Stomach (tissue), 8 donors: ENCODE measurements at regions not wholly inside any gene's neighbourhood (a gene's known extent, or its start where the extent isn't known, plus 50 kb on each side); places are given as distances from the start of the nearest gene placed in this dataset.

ENCODE experiments used
- DNase-seq, 2 donors: peaks; one replicate each; pipeline versions ENCODE4 v3.0.0 to v3.0.0-alpha.2; 2013 to 2019
- H3K27ac ChIP-seq, 5 donors: fragments of 200-600 bp in 4 of 5; sonication (generic) in 4 of 5; one replicate each; pipeline ENCODE4 v1.5.1; 2013 to 2019; ENCODE audit warnings: mild to moderate bottlenecking in 1 of 5, moderate library complexity in 1 of 5
- H3K27me3 ChIP-seq, 3 donors: fragments of 200-600 bp; sonication (generic); one replicate each; pipeline ENCODE4 v1.5.1; 2017 to 2019; ENCODE audit warnings: mixed run types in 1 of 3
- H3K36me3 ChIP-seq, 4 donors: fragments of 200-600 bp; sonication (generic); 1 replicate in 3 of 4; 2 replicates in 1 of 4; pipeline ENCODE4 v1.5.1; 2016 to 2019
- H3K4me1 ChIP-seq, 4 donors: fragments of 200-600 bp; sonication (generic); one replicate each; pipeline ENCODE4 v1.5.1; 2016 to 2019
- H3K4me3 ChIP-seq, 4 donors: fragments of 200-600 bp; sonication (generic) in 3 of 4; one replicate each; pipeline ENCODE4 v1.5.1; 2016 to 2019; ENCODE audit warnings: mild to moderate bottlenecking in 1 of 4
- H3K9me3 ChIP-seq, 4 donors: fragments of 200-600 bp; sonication (generic); one replicate each; pipeline ENCODE4 v1.5.1; 2016 to 2019
- EP300 ChIP-seq: sonication (generic); formaldehyde crosslinking; IDR thresholded peaks from one replicate; pipeline ENCODE4 v1.6.1; 2017; ENCODE audit warnings: antibody characterized with exemption
- POLR2A ChIP-seq, 4 donors: fragments of 450-650 bp; IDR thresholded peaks; one replicate each; pipeline ENCODE4 v1.6.1; 2016; ENCODE audit warnings: antibody characterized with exemption in 4 of 4, control low read depth in 2 of 4, mild to moderate bottlenecking in 1 of 4, moderate library complexity in 1 of 4
- POLR2AphosphoS5 ChIP-seq, 3 donors: sonication (generic); formaldehyde crosslinking; IDR thresholded peaks; one replicate each; pipeline ENCODE4 v1.6.1; 2016; ENCODE audit warnings: antibody characterized with exemption in 3 of 3
- WGBS, 5 donors: extraction: QIAGEN DNeasy Blood & Tissue Kit in 3 of 5; methylation state at CpG; one replicate each; pipeline versions ENCODE4 v1.1.5 to v1.1.7; 2013 to 2018; 5-methylcytosine and 5-hydroxymethylcytosine counted together
- intact Hi-C: fragments of 100-400 bp; cut with DNase I; formaldehyde crosslinking; loops from one replicate; pipeline ENCODE4 v1.15.1; 2023; ENCODE audit warnings: low total_unique reads
- TF ChIP-seq, protein P1 (sequence below), 7 experiments: fragments of 450-650 bp in 4 of 7; fragments of 200-600 bp in 3 of 7; sonication (generic) in 3 of 7; IDR thresholded peaks; one replicate each; pipeline ENCODE4 v1.5.1; 2016 to 2019; ENCODE audit warnings: antibody characterized with exemption in 7 of 7, control low read depth in 2 of 7, mild to moderate bottlenecking in 1 of 7
- donor health status: healthy with polysubstance abuse.
- donor health status: Bipolar disorder and iron deficiency.
- donor health status: healthy.

DNA sequence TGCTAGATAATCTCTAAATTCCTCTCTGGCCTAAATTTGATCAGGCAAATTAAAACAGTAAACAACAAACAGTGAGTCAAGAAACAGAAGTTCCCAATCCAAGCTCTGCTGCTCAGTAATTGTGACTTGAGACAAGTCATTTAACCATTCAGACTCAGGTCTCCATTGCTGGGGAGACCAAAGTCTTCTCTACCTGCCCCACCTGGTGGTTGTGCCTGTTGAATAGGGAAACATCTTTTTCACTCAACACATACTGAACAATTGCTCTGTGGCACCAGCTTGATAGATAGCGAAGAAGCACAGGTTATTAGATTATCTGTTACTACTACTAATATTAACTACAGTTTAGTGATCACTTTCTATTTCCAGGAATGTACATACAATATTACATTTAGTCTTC is 112.1 kb upstream of the EOLA2 start:
- intact Hi-C loops: no loop called here
- Histone ChIP-seq H3K4me1 (no peaks in the 10 kb centered on the region), H3K9me3 (no peaks in the 10 kb centered on the region), H3K36me3 (no peaks in the 10 kb centered on the region), H3K27ac (no peak overlapping the region), H3K4me3 (no peak overlapping the region), H3K27me3 (no peaks in the 10 kb centered on the region)
- WGBS, 5 donors: 90 to 100% (median 93%) methylated on average over 1 of the region's 1 CpG
- TF ChIP-seq, protein P1, sequence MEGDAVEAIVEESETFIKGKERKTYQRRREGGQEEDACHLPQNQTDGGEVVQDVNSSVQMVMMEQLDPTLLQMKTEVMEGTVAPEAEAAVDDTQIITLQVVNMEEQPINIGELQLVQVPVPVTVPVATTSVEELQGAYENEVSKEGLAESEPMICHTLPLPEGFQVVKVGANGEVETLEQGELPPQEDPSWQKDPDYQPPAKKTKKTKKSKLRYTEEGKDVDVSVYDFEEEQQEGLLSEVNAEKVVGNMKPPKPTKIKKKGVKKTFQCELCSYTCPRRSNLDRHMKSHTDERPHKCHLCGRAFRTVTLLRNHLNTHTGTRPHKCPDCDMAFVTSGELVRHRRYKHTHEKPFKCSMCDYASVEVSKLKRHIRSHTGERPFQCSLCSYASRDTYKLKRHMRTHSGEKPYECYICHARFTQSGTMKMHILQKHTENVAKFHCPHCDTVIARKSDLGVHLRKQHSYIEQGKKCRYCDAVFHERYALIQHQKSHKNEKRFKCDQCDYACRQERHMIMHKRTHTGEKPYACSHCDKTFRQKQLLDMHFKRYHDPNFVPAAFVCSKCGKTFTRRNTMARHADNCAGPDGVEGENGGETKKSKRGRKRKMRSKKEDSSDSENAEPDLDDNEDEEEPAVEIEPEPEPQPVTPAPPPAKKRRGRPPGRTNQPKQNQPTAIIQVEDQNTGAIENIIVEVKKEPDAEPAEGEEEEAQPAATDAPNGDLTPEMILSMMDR (IDR thresholded peaks at IDR 0.05): no peak
- TF ChIP-seq POLR2AphosphoS5 (IDR thresholded peaks at IDR 0.05) (no peak), POLR2A (IDR thresholded peaks at IDR 0.05) (no peak), EP300 (no peak)
- DNase-seq: no peak

DNA sequence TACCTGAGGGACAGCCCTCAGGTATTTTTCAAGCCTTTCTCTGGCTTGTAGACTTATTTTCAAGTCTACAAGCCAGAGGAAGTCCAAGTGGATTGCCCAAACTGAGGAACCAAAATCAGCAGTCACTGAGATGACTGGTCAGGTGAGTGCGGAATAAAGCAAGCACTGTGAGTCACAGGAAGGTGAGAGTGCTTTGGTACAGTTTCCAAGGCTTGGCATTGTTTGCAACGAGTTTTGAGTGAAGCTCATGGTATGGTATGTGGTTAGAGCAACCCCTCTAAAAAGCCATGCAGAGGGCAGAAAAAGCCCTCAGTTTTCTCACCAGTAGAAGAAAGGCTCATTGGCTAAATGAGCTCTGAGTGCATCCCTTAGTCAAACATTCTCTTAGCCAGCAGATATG is 112.8 kb upstream of the EOLA2 start:
- no peak overlapping the region for H3K4me3 ChIP-seq
- H3K27me3 ChIP-seq: no peaks in the 10 kb centered on the region
- no peak for TF ChIP-seq POLR2A (IDR thresholded peaks at IDR 0.05)
- WGBS, 5 donors: 7 to 71% (median 25%) methylated on average over 2 of the region's 2 CpGs
- H3K36me3 ChIP-seq: no peaks in the 10 kb centered on the region
- no peak for DNase-seq
- no peak overlapping the region for H3K27ac ChIP-seq
- H3K9me3 ChIP-seq: no peaks in the 10 kb centered on the region
- intact Hi-C loops: no loop called here
- H3K4me1 ChIP-seq: no peaks in the 10 kb centered on the region

DNA sequence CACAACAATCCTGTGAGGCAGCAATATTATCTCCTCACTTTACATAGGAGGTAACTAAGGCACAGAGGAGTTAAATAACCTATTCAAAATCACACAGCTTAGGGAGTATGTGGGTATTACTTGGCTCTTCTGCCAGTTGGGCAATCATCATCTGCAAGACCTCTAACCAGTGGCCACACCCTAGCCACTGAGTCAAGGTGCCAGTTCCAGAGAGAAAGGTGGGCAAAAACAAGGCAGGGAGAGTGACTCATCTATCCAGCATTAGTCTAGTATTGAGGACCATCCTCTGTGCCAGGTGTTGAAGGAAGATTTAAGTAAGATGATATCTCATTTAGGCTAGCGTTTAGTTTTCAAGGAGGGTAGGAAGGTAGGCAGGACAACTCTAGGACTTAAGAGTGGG is 113.9 kb upstream of the EOLA2 start:
- TF ChIP-seq POLR2A (IDR thresholded peaks at IDR 0.05) (no peak), EP300 (no peak), POLR2AphosphoS5 (IDR thresholded peaks at IDR 0.05) (no peak)
- TF ChIP-seq, protein P1 (IDR thresholded peaks at IDR 0.05): no peak
- no peak overlapping the region for H3K4me3 ChIP-seq
- intact Hi-C loops: no loop called here
- no peaks in the 10 kb centered on the region for H3K4me1 ChIP-seq
- DNase-seq: no peak
- no peak overlapping the region for H3K27ac ChIP-seq
- no peaks in the 10 kb centered on the region for H3K36me3 ChIP-seq
- H3K9me3 ChIP-seq: no peaks in the 10 kb centered on the region
- 60 to 100% (median 82%) methylated on average over 1 of the region's 1 CpG for WGBS, 5 donors
- no peaks in the 10 kb centered on the region for H3K27me3 ChIP-seq

DNA sequence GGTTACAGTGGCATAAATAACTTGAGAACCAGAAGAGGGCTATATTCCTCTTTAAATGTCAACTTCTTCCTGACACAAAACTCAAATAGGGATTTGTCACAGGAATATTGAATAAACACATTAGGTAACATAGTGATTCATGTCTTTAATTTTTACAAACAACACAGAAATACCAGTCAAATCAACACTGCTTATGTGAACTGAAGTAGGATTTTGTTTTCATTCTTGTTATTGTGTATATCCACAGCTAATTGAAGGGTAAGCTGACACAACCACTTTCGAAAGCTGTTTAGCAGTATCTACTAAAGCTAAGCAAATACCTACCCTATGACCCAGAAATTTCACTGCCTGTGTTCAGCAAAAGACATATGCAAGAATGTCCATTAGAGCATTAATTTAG is 120.4 kb upstream of the EOLA2 start:
- H3K27me3 ChIP-seq: no peaks in the 10 kb centered on the region
- no peak overlapping the region for H3K4me3 ChIP-seq
- intact Hi-C loops: no loop called here
- H3K36me3 ChIP-seq: no peaks in the 10 kb centered on the region
- no peak for TF ChIP-seq EP300
- TF ChIP-seq POLR2AphosphoS5 (IDR thresholded peaks at IDR 0.05): no peak
- no peak overlapping the region for H3K27ac ChIP-seq
- no peak for DNase-seq
- no peaks in the 10 kb centered on the region for H3K9me3 ChIP-seq
- H3K4me1 ChIP-seq: peaks cover 0 to 7% (median 0%) of the 10 kb centered on the region in 4 donors
- WGBS, 5 donors: 64 to 80% (median 74%) methylated on average over 1 of the region's 1 CpG

DNA sequence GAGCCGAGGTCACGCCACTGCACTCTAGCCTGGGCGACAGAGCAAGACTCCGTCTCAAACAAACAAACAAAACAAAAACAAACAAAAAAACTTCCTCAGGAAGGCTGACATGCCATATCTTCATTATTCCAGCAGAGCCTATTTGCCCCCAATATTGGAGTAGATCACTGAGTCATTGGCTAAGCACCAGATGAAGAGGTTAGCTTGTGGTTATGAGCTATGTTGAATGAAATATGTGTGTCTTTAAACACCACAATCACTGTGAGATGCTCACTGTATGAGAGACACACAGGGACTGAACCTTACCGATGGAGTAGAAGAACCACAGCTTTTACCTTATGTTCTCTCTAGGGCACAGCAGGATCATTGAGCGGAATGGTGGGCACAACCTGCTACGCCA is 122.1 kb upstream of the EOLA2 start:
- Histone ChIP-seq H3K9me3 (no peaks in the 10 kb centered on the region), H3K27me3 (no peaks in the 10 kb centered on the region), H3K27ac (no peak overlapping the region), H3K36me3 (no peaks in the 10 kb centered on the region), H3K4me1 (peaks cover 0 to 7% (median 0%) of the 10 kb centered on the region in 4 donors), H3K4me3 (no peak overlapping the region)
- TF ChIP-seq, protein P1 (IDR thresholded peaks at IDR 0.05): no peak
- WGBS, 5 donors: 81 to 96% (median 86%) methylated on average over 7 of the region's 7 CpGs
- DNase-seq: no peak
- intact Hi-C loops: no loop called here
